HEK293T (cell line): ENCODE measurements at regions not wholly inside any gene's neighbourhood (a gene's known extent, or its start where the extent isn't known, plus 50 kb on each side); places are given as distances from the start of the nearest gene placed in this dataset.

ENCODE experiments used
- ARNT ChIP-seq: fragments of 450-650 bp; IDR thresholded peaks from 2 replicates; pipeline ENCODE4 v1.6.1; 2017; ENCODE audit warnings: mild to moderate bottlenecking
- BHLHE40 ChIP-seq: fragments of 450-650 bp; IDR thresholded peaks from 2 replicates; pipeline ENCODE4 v1.6.1; 2016; ENCODE audit warnings: mild to moderate bottlenecking, moderate library complexity, borderline replicate concordance
- ELF4 ChIP-seq: fragments of 450-650 bp; IDR thresholded peaks from 2 replicates; pipeline ENCODE4 v1.6.1; 2017; ENCODE audit warnings: antibody characterized with exemption
- LEF1 ChIP-seq: fragments of 450-650 bp; IDR thresholded peaks from 2 replicates; pipeline ENCODE4 v1.6.1; 2017; ENCODE audit warnings: mild to moderate bottlenecking, borderline replicate concordance
- SP1 ChIP-seq: fragments of 450-650 bp; IDR thresholded peaks from 2 replicates; pipeline ENCODE4 v1.6.1; 2017
- ZNF384 ChIP-seq: fragments of 450-650 bp; IDR thresholded peaks from 2 replicates; pipeline ENCODE4 v1.6.1; 2016

- TF ChIP-seq SP1 = no peak
- TF ChIP-seq ZNF384 = no peak
- no peak for TF ChIP-seq LEF1
- TF ChIP-seq BHLHE40 = no peak
- no peak for TF ChIP-seq ELF4
- no peak for TF ChIP-seq ARNT
These were observed 175.3 kb upstream of the PCDH18 start for GRCh38 chr4:137707626-137708025.
